ENCODE measurements at regions not wholly inside any gene's neighbourhood (a gene's known extent, or its start where the extent isn't known, plus 50 kb on each side); places are given as distances from the start of the nearest gene placed in this dataset.
"Not testable (repeated sequence)": the region's sequence is repeated elsewhere in the genome, so short reads cannot be mapped to it uniquely, and the experiment has no call there.

DNA sequence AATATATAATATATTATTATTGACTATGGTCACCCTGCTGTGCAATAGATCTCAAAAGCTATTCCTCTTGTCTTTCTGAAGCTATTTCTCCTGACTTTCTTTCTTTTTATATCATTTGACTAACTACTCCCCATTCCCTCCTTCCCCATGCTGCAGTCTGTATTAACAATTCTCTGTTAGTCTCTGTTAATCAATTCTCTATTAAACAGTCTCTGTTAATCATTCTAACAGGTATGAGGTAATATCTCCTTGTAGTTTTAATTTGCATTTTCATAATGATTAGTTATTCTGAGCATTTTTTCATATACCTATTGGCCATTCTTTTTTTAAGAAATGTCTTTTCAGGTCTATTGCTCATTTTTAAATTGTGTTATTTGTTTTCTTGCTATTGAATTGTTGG, 201.0 kb upstream of the B3GALT2 start:
- DNase-seq (ENCODE audit: low read depth, low spot score) (no peak), FAIRE-seq (no peak), ATAC-seq (no peak)
- H3K27me3 ChIP-seq (replicated peaks in 1 of 2; ENCODE audit: control insufficient read depth in 2 of 2, insufficient read depth in 2 of 2, low read length in 1 of 2), result no peaks in the 10 kb centered on the region
- no peaks in the 10 kb centered on the region for H4K20me1 ChIP-seq (ENCODE audit: control insufficient read depth, insufficient read depth)
- no peak overlapping the region for H3K27ac ChIP-seq (ENCODE audit: control insufficient read depth, insufficient read depth)
- ChIA-PET POLR2A (no interaction called here), SMC1A (ENCODE audit: uncharacterized antibody, unreplicated experiment) (no interaction called here), CTCF (no interaction called here), RAD21 (ENCODE audit: unreplicated experiment) (no interaction called here)
- intact Hi-C loops (cut with micrococcal nuclease; ENCODE audit: unreplicated experiment) (no loop called here), in situ Hi-C loops (cut with MboI) (no loop called here)
- no peaks in the 10 kb centered on the region for H3K4me1 ChIP-seq (ENCODE audit: control insufficient read depth, insufficient read depth, low read length)
- H3K4me3 ChIP-seq, result no peak overlapping the region
- H3K36me3 ChIP-seq (ENCODE audit: control insufficient read depth in 2 of 2, insufficient read depth in 2 of 2, low read length in 1 of 2), result no peaks in the 10 kb centered on the region
- BruUV-seq (replicated peaks), result no TSS peak
- TF ChIP-seq NBN (IDR thresholded peaks at IDR 0.05) (no peak), PML (IDR thresholded peaks at IDR 0.05; ENCODE audit: low read length) (no peak), MEF2A (IDR thresholded peaks at IDR 0.05; ENCODE audit: insufficient read depth, low read depth, low read length) (no peak), FOS (IDR thresholded peaks at IDR 0.05; ENCODE audit: borderline replicate concordance, extremely low read depth, insufficient read length) (no peak), ZBTB40 (IDR thresholded peaks at IDR 0.05; ENCODE audit: borderline replicate concordance) (no peak), EED (IDR thresholded peaks at IDR 0.05; ENCODE audit: low read depth) (no peak), MAX (IDR thresholded peaks at IDR 0.05; ENCODE audit: low read depth, low read length) (no peak), STAT3 (IDR thresholded peaks at IDR 0.05; ENCODE audit: low read depth, low read length) (no peak), NFYB (IDR thresholded peaks at IDR 0.05; ENCODE audit: insufficient read depth, low read depth, low read length) (no peak), FOXK2 (IDR thresholded peaks at IDR 0.05) (no peak), EGR1 (IDR thresholded peaks at IDR 0.05; ENCODE audit: borderline replicate concordance in 1 of 2, low read depth in 2 of 2, low read length in 2 of 2) (no peak), TAF1 (IDR thresholded peaks at IDR 0.05; ENCODE audit: borderline replicate concordance, low read depth, low read length) (no peak), MTA2 (IDR thresholded peaks at IDR 0.05; ENCODE audit: low read depth) (no peak), SMARCA5 (IDR thresholded peaks at IDR 0.05) (no peak), RUNX3 (IDR thresholded peaks at IDR 0.05; ENCODE audit: low read length) (no peak), JUNB (IDR thresholded peaks at IDR 0.05) (no peak), MXI1 (IDR thresholded peaks at IDR 0.05; ENCODE audit: low read depth, low read length) (no peak), ZNF207 (IDR thresholded peaks at IDR 0.05; ENCODE audit: borderline replicate concordance) (no peak), GABPA (IDR thresholded peaks at IDR 0.05; ENCODE audit: low read depth) (no peak)
- H3K9ac ChIP-seq (ENCODE audit: control insufficient read depth, insufficient read depth, low read length), result no peak overlapping the region
- H3K79me2 ChIP-seq (ENCODE audit: control insufficient read depth, insufficient read depth, low read length), result no peaks in the 10 kb centered on the region
- H2AFZ ChIP-seq (ENCODE audit: control insufficient read depth, low read depth, low read length), result no peak overlapping the region
- H3K9me3 ChIP-seq (replicated peaks; ENCODE audit: control insufficient read depth, insufficient read depth, low read length), result no peaks in the 10 kb centered on the region
- H3K4me2 ChIP-seq (ENCODE audit: control insufficient read depth, insufficient read depth), result no peak overlapping the region

- ATAC-seq; in situ Hi-C loops (cut with MboI); H3K9ac ChIP-seq (ENCODE audit: control insufficient read depth, insufficient read depth, low read length); DNase-seq (ENCODE audit: low read depth, low spot score); H3K27ac ChIP-seq (ENCODE audit: control insufficient read depth, insufficient read depth); H4K20me1 ChIP-seq (ENCODE audit: control insufficient read depth, insufficient read depth); POLR2A ChIA-PET; SMC1A ChIA-PET (ENCODE audit: uncharacterized antibody, unreplicated experiment); H3K4me3 ChIP-seq; RAD21 ChIA-PET (ENCODE audit: unreplicated experiment); H3K4me1 ChIP-seq (ENCODE audit: control insufficient read depth, insufficient read depth, low read length); CTCF ChIA-PET; H2AFZ ChIP-seq (ENCODE audit: control insufficient read depth, low read depth, low read length); H3K27me3 ChIP-seq (replicated peaks in 1 of 2; ENCODE audit: control insufficient read depth in 2 of 2, insufficient read depth in 2 of 2, low read length in 1 of 2); H3K9me3 ChIP-seq (replicated peaks; ENCODE audit: control insufficient read depth, insufficient read depth, low read length); intact Hi-C loops (cut with micrococcal nuclease; ENCODE audit: unreplicated experiment); H3K4me2 ChIP-seq (ENCODE audit: control insufficient read depth, insufficient read depth); H3K36me3 ChIP-seq (ENCODE audit: control insufficient read depth in 2 of 2, insufficient read depth in 2 of 2, low read length in 1 of 2); BruUV-seq (replicated peaks); H3K79me2 ChIP-seq (ENCODE audit: control insufficient read depth, insufficient read depth, low read length); FAIRE-seq: not testable (repeated sequence)
- 15% methylated on average over 2 of the region's 2 CpGs for WGBS (ENCODE audit: insufficient coverage, insufficient replicate concordance, low lambda C conversion rate, missing lambda C conversion rate)
Observed at GRCh38 chr1:193378451-193378850, 192.0 kb upstream of the B3GALT2 start.
